ENCODE measurements at regions not wholly inside any gene's neighbourhood (a gene's known extent, or its start where the extent isn't known, plus 50 kb on each side); places are given as distances from the start of the nearest gene placed in this dataset.
"Not testable (repeated sequence)": the region's sequence is repeated elsewhere in the genome, so short reads cannot be mapped to it uniquely, and the experiment has no call there.

GRCh38 chr2:224173210-224173609 lies 134.1 kb upstream of the SERPINE2 start:
- DNase-seq: no peak

DNA sequence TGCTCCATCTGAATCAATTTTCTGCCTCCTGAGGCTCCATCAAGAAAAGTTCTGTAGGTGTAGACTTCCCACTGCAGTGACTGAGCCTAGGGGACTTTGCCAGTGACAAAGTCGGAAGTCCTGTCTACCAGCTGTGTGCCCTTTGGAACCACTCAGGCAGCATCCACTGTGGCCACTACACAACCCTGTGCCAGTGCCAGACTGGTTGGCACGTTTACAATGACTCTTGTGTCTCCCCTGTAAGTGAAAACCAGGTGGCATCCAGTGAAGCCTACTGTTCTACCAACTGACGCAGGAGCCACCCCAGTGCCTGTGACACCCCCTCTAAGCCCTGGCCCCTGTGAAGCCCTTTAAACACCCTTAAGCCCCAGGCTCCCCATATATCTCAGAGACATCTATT lies 132.1 kb upstream of the SERPINE2 start:
- no peak for DNase-seq

- DNase-seq: no peak
These were observed 130.8 kb upstream of the SERPINE2 start for GRCh38 chr2:224169847-224170246.

DNA sequence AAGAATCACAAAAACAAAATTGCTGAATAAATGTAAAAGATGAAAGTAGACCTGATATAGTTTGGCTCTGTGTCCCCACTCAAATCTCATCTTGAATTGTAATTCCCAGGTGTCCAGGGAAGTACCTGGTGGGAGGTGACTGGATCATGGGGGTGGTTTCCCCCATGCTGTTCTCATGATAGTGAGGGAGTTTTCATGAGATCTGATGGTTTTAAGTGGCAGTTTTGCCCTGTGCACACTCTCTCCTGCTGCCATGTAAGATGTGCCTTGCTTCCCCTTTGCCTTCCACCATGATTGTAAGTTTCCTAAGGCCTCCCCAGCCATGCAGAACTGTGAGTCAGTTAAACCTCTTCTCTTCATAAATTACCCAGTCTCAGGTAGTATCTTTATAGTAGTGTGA lies 128.7 kb upstream of the SERPINE2 start:
- not testable (repeated sequence) for DNase-seq

DNA sequence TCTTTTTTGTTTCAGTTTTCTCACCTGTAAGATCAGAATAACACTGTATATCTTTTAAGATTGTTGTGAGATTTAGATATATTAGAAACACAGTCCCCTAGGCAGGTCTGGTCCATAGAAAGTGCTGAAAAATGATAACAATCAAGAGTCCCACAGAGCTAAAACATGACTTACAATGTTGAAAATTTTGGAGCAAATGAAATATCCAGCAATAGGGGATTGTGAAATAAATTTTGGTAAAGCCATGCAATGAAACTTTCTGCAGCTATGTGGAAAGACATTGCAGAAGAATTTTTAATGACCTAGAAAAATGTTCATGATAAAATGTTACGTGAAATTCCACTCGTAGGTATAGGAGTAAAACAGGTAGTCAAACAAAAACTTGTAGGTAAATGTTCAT lies 127.6 kb upstream of the SERPINE2 start:
- no peak for DNase-seq

DNA sequence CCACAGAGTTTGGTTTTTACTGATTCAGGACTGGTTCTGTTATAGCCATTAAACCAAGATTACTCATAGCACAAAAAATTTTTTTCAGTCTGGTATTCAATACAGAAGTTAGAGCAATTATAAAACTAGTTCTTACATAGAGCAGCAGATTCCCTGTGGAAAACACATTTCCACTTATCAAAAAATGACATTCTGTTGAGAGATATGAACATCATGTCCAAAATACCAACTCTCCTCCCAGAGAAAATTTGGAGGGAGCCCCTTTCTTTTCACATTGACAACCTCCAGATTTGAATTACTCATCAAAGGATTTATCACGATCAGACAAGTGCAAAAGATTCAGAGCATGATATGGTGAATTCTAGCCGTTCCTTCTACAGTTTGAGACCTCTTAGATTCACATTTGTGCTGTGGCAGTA lies 126.8 kb upstream of the SERPINE2 start:
- DNase-seq: no peak

GRCh38 chr2:224163566-224164307 lies 124.7 kb upstream of the SERPINE2 start:
- DNase-seq: no peak

DNA sequence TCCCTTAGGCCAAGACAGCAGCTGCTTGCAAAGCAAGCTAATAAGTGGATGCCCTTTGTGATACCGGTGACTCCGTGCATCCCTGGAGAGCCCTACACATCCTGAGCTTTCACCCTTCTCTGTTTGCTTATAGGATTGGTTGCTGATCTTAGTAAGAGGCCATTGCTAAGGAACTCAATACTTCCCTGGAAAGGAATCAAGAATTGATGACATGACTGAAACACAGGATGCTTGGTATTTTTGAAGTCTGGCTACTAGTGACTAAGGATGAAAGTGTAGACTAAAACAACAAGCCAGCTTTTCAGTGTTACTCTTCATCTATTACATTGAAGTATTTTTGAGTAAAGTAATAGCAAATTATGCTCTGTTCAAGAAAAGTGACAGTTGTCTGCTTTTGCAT lies 123.0 kb upstream of the SERPINE2 start:
- no peak for DNase-seq

GRCh38 chr2:224161712-224162111 lies 122.6 kb upstream of the SERPINE2 start:
- no peak for DNase-seq

DNA sequence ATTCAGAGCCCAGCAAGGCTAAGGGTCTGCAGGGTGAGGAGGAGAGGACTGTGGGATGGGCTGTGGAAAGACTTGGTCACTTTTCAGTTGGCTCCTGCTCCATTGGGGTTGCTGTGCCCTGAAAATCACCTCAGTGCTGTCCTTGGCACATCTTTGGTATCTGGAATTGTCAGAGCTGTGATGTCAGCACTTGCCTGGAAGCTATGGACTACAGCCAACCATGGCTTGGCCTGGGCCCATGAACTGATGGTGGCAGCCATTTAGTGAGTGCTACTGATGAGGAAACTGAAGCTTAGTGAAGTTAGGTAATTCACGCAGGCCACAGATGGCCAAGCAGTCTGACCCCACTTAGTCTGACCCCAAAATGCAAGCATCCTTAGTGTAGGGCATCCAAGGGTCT lies 121.8 kb upstream of the SERPINE2 start:
- no peak for DNase-seq

DNA sequence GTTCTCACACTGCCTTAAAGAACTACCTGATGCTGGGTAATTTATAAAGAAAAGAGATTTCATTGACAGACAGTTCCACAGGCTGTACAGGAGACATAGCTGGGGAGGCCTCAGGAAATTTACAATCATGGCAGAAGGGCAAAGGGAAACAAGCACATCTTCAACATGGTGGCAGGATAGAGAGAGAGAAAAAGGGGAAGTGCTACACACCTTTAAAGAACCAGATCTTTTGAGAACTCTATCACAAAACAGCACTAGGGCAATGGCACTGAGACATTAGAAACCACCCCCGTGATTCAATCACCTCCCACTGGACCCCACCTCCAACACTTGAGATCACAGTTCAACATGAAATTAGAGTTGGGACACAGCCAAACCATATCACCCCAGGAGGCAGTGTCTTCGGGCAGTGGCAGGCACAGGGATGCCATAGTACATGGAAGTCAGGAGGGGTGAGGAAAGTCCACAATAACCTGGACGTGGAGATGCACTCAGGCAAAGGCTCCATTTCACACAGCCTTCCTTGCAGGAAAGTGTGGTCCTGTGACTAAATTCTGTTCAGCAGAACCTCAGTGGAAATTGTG lies 120.4 kb upstream of the SERPINE2 start:
- DNase-seq: no peak

DNA sequence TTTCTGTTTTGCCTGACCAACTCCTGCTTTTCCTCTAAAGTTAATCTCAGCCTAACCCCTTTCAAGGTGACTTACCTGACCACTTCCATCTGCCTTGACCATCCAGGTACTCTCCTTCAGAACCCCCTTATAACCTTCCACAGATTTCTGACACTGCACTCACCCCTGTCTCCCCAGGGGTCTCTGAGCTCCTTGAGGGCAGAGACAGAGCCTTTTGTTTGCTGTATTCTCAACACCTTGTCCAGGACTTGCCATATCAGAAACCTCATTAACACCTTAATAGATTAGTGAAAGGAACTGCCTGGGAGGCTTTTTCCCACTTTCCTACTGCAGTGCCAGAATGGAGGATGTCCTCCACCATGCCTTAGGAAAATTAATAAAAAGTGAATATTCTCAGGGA lies 119.7 kb upstream of the SERPINE2 start:
- no peak for DNase-seq

GRCh38 chr2:224158061-224158460 lies 119.0 kb upstream of the SERPINE2 start:
- no peak for DNase-seq

DNA sequence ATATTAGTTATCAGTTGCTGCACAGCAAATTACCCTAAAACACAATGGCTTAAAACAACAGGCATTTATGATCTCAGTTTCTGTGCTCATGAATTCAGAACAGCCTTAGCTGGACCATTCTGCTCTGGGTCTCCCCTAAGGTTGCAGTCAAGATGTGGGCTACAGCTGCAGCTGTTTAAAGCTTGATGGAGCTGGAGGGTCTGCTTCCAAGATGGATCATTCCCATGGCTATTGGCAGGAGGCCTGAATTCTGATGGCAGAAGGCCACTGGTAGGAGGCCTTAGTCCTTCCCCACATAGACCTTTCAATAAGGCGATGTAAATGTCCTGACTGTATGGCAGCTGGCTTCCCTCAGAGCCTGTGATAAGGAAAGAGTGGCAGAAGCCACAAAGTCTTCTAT lies 118.6 kb upstream of the SERPINE2 start:
- DNase-seq: no peak

DNA sequence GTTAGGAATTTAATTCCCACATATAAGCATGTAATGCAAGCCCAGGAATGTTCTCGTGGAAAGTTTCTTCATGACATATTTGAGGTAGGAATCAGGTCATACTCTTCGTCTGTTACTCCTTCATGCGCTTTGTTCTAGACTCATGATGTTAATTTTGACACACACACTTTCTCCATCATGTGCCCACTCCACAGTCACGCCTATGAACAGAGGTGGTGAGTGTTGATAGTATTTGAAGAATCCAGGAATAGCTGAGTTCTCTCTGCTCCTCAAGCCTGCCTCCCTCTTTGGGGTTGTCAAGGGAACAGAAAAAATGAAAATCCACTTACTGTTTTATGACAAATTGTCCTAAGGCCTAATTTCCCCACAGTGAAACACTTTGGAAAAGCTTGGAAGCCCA lies 117.3 kb upstream of the SERPINE2 start:
- DNase-seq: no peak

- no peak for DNase-seq
These were observed 116.8 kb upstream of the SERPINE2 start for GRCh38 chr2:224155896-224156295.

GRCh38 chr2:224155371-224155770 lies 116.3 kb upstream of the SERPINE2 start:
- DNase-seq: no peak

- DNase-seq: no peak
These were observed 112.7 kb upstream of the SERPINE2 start for GRCh38 chr2:224151680-224152310.

GRCh38 chr2:224151161-224151560 lies 112.1 kb upstream of the SERPINE2 start:
- DNase-seq: no peak

GRCh38 chr2:224148058-224148457 lies 109.0 kb upstream of the SERPINE2 start:
- not testable (repeated sequence) for DNase-seq

DNA sequence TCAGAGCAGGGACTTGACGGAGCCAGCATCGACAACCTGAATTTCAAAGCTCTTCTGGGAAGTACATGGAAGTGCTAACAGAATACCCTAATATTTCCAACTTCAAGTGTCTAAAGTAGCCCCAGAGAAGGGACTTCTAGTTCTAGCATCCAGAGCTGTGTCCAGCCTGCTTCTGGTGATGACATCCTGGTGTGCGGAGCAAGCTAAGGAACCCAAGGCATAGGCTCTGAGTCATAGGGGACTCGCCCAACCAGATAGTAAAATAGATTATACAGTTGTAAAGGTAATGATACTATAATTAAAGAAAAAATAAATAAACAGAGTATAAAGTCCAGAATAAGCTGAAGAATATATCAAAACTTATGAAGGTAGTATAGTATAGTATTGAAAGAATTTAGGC lies 108.1 kb upstream of the SERPINE2 start:
- DNase-seq: no peak

DNA sequence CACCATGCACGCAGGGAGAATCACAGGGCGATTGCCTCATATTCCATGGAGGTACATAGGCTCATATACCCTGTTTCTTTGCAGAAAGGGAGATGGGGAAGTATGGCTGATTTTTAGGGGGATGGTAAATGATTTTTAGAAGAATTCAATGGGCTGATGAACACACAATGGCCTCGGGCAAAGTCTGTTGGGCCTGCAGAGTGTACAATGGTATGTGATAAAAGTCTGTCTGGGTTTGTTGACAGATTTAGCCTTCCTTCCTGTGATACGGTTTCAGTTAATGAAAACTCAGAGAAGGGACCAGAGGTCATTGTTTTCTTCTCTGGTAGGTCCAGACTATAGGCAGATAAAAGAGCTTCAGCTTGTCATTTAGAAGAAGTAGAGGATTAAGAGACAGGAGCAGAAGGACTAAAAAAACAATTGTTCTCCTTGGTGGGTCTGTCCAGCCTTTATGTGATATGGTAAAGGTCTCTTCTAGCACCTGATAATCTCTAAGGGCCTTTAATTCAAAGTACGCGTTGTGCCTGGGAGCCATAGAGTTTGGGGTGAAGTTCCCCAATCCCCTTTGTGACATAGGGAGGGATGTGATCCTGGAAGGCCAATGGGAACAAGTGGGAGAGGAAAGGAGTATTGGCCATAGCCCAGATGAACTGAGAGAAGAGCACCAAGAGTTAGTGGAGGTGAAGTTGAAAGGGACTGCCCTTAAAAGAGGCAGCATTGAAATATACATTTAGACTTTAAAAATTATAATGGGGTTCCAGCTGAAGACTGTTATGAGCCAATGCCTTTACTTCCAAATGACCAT lies 107.5 kb upstream of the SERPINE2 start:
- no peak for DNase-seq

GRCh38 chr2:224145751-224146355 lies 106.8 kb upstream of the SERPINE2 start:
- DNase-seq: no peak

All from NCI-H1694 treated with DMSO at 0.1 percent for 48 hours (cell line).